Hepatocyte (in vitro differentiated cells): ENCODE measurements at regions not wholly inside any gene's neighbourhood (a gene's known extent, or its start where the extent isn't known, plus 50 kb on each side); places are given as distances from the start of the nearest gene placed in this dataset.

ENCODE experiments used
- DNase-seq: peaks from one replicate; pipeline ENCODE4 v3.0.0-alpha.2; 2016; ENCODE audit warnings: low spot score
- H2AFZ ChIP-seq: fragments of 200-600 bp; sonication (generic); 2 replicates; pipeline ENCODE4 v1.6.0; 2016; ENCODE audit warnings: antibody characterized with exemption, mild to moderate bottlenecking
- H3K27ac ChIP-seq: fragments of 200-600 bp; sonication (generic); 2 replicates; pipeline ENCODE4 v1.5.1; 2016; ENCODE audit warnings: mild to moderate bottlenecking
- H3K27me3 ChIP-seq: fragments of 200-600 bp; sonication (generic); 2 replicates; pipeline ENCODE4 v1.6.1; 2016
- H3K36me3 ChIP-seq: fragments of 200-600 bp; sonication (generic); replicated peaks from 2 replicates; pipeline ENCODE4 v1.5.1; 2016; ENCODE audit warnings: low read depth; ENCODE audit not compliant: insufficient read depth
- H3K4me1 ChIP-seq: fragments of 200-600 bp; sonication (generic); 2 replicates; pipeline ENCODE4 v1.5.1; 2016; ENCODE audit warnings: mild to moderate bottlenecking, moderate library complexity; ENCODE audit not compliant: insufficient read depth
- H3K4me2 ChIP-seq: fragments of 200-600 bp; sonication (generic); 2 replicates; pipeline ENCODE4 v1.6.0; 2016
- H3K4me3 ChIP-seq: fragments of 200-600 bp; sonication (generic); 2 replicates; pipeline ENCODE4 v1.5.1; 2016; ENCODE audit warnings: mild to moderate bottlenecking
- H3K79me2 ChIP-seq: fragments of 200-600 bp; sonication (generic); 2 replicates; pipeline ENCODE4 v1.6.0; 2017; ENCODE audit warnings: mild to moderate bottlenecking
- H3K9me2 ChIP-seq: fragments of 200-600 bp; sonication (generic); replicated peaks from 2 replicates; pipeline ENCODE4 v1.6.0; 2017; ENCODE audit warnings: mild to moderate bottlenecking; ENCODE audit not compliant: insufficient read depth
- H3K9me3 ChIP-seq: fragments of 200-600 bp; sonication (generic); 2 replicates; pipeline ENCODE4 v1.5.1; 2016; ENCODE audit warnings: low read depth, mild to moderate bottlenecking
- H4K20me1 ChIP-seq: fragments of 200-600 bp; sonication (generic); 2 replicates; pipeline ENCODE4 v1.6.0; 2016; ENCODE audit warnings: mild to moderate bottlenecking; ENCODE audit not compliant: insufficient read depth, poor library complexity, severe bottlenecking
- CTCF ChIP-seq: fragments of 200-600 bp; sonication (generic); IDR thresholded peaks from 2 replicates; pipeline ENCODE4 v1.5.1; 2016; ENCODE audit warnings: antibody characterized with exemption, mild to moderate bottlenecking; ENCODE audit not compliant: poor library complexity
- EZH2 ChIP-seq: fragments of 200-600 bp; sonication (generic); IDR thresholded peaks from 2 replicates; pipeline ENCODE4 v1.6.1; 2016; ENCODE audit warnings: antibody characterized with exemption, mild to moderate bottlenecking, borderline replicate concordance
- EZH2phosphoT487 ChIP-seq: fragments of 200-600 bp; sonication (generic); IDR thresholded peaks from one replicate; pipeline ENCODE4 v1.6.1; 2018; ENCODE audit warnings: antibody characterized with exemption, mild to moderate bottlenecking, low read depth, moderate library complexity; ENCODE audit not compliant: unreplicated experiment, severe bottlenecking
- WGBS: methylation state at CpG from one replicate; pipeline ENCODE4 v1.1.6; 2016; ENCODE audit warnings: low lambda C conversion rate; ENCODE audit errors: missing lambda C conversion rate; 5-methylcytosine and 5-hydroxymethylcytosine counted together

GRCh38 chr1:81242103-81242502 is 558.6 kb upstream of the ADGRL2 start:
- H3K9me2 ChIP-seq, result no peaks in the 10 kb centered on the region
- H3K9me3 ChIP-seq, result no peaks in the 10 kb centered on the region
- H3K27ac ChIP-seq, result no peak overlapping the region
- no peaks in the 10 kb centered on the region for H3K36me3 ChIP-seq
- peaks cover 13% of the 10 kb centered on the region for H3K4me1 ChIP-seq
- WGBS, result 73% methylated on average over 2 of the region's 2 CpGs
- H3K4me3 ChIP-seq, result no peak overlapping the region
- no peaks in the 10 kb centered on the region for H3K79me2 ChIP-seq
- DNase-seq, result no peak
- TF ChIP-seq EZH2phosphoT487 (no peak), CTCF (no peak), EZH2 (no peak)
- H3K4me2 ChIP-seq, result no peak overlapping the region
- H2AFZ ChIP-seq, result no peak overlapping the region
- no peaks in the 10 kb centered on the region for H4K20me1 ChIP-seq
- peaks cover 4% of the 10 kb centered on the region for H3K27me3 ChIP-seq

DNA sequence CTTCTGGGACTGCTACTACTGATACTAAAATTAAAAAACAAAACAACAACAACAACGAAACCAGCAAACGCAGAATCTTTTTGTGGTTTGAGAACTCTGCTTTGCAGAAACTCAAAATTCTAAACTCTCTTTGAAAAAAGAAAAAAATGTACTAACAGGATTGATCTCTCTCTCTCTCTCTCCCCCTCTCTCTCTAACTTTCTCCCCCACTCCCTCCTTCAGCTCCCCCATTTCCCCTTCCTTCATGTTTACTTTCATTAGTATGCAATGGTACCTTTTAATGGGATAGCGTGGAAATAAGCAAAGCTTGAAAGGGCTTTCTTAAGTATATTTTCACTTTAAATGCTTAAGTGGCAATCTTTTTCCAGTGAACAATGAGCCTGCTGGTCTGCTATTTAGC is 562.6 kb upstream of the ADGRL2 start:
- peaks cover 4% of the 10 kb centered on the region for H3K27me3 ChIP-seq
- H3K79me2 ChIP-seq, result no peaks in the 10 kb centered on the region
- H4K20me1 ChIP-seq, result no peaks in the 10 kb centered on the region
- no peaks in the 10 kb centered on the region for H3K9me3 ChIP-seq
- peaks cover 16% of the 10 kb centered on the region for H3K4me1 ChIP-seq
- TF ChIP-seq EZH2, result no peak
- WGBS, result 47% methylated on average over 3 of the region's 3 CpGs
- no peaks in the 10 kb centered on the region for H3K9me2 ChIP-seq
- DNase-seq, result no peak
- no peaks in the 10 kb centered on the region for H3K36me3 ChIP-seq
- H3K4me3 ChIP-seq, result peak overlapping the region; percentile 18
- peak overlapping the region; percentile 75 for H3K4me2 ChIP-seq
- H3K27ac ChIP-seq, result peak overlapping the region; percentile 8
- peak overlapping the region; percentile 39 for H2AFZ ChIP-seq

DNA sequence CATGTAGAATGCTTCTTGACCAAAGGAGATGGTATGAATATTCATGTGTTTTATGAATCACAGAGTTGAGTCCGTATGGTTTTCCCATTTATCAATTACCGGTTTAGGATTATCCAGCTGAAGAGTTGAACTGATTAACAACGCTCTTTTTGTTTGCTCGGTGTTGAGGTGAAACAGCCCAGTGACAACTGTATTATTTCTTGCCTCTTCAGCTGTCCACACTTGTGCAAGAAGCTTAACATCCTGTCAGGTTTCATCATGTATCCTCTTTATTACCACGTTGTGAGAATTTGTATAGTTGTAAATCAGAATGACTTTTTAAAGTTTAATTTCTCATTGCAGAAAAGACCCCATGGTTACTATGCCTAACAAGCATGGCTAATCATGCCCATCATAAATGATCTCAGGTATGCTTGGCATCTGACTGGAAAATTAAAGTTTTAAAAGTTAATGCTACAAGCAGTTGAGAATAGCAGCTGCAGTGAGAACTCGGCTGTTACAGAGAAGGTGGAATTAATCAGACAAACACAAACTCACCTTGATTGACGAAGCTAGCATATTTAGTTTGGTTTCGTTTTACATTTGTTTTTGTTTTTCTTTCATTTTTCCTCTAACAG is 563.2 kb upstream of the ADGRL2 start:
- TF ChIP-seq EZH2phosphoT487 (no peak), EZH2 (no peak), CTCF (no peak)
- peak overlapping the region; percentile 8 for H3K27ac ChIP-seq
- H3K36me3 ChIP-seq, result no peaks in the 10 kb centered on the region
- no peak for DNase-seq
- no peaks in the 10 kb centered on the region for H3K9me2 ChIP-seq
- peaks cover 21% of the 10 kb centered on the region for H3K4me1 ChIP-seq
- peaks cover 4% of the 10 kb centered on the region for H3K27me3 ChIP-seq
- no peaks in the 10 kb centered on the region for H4K20me1 ChIP-seq
- H3K4me3 ChIP-seq, result peak overlapping the region; percentile 18
- 19% methylated on average over 8 of the region's 8 CpGs for WGBS
- no peaks in the 10 kb centered on the region for H3K9me3 ChIP-seq
- H3K79me2 ChIP-seq, result no peaks in the 10 kb centered on the region
- H3K4me2 ChIP-seq, result peak overlapping the region; percentile 75
- peak overlapping the region; percentile 39 for H2AFZ ChIP-seq

GRCh38 chr1:81234237-81234636 is 566.5 kb upstream of the ADGRL2 start:
- WGBS, result 47% methylated on average over 3 of the region's 3 CpGs
- H3K4me1 ChIP-seq, result peaks cover 31% of the 10 kb centered on the region
- H4K20me1 ChIP-seq, result no peaks in the 10 kb centered on the region
- no peak for DNase-seq
- no peaks in the 10 kb centered on the region for H3K36me3 ChIP-seq
- H3K4me2 ChIP-seq, result peak overlapping the region; percentile 21
- no peaks in the 10 kb centered on the region for H3K27me3 ChIP-seq
- no peak overlapping the region for H3K27ac ChIP-seq
- H3K4me3 ChIP-seq, result no peak overlapping the region
- peak overlapping the region; percentile 4 for H2AFZ ChIP-seq
- no peaks in the 10 kb centered on the region for H3K9me2 ChIP-seq
- H3K79me2 ChIP-seq, result no peaks in the 10 kb centered on the region
- H3K9me3 ChIP-seq, result no peaks in the 10 kb centered on the region
- TF ChIP-seq CTCF (no peak), EZH2 (no peak), EZH2phosphoT487 (no peak)
